Keratinocyte (primary cell): ENCODE measurements at regions not wholly inside any gene's neighbourhood (a gene's known extent, or its start where the extent isn't known, plus 50 kb on each side); places are given as distances from the start of the nearest gene placed in this dataset.

ENCODE experiments used
- DNase-seq: peaks from one replicate; pipeline ENCODE4 v3.0.0-alpha.2; 2011; ENCODE audit warnings: low read depth, missing footprints, low spot score
- FAIRE-seq: peaks from 2 replicates; lab custom pipeline; 2011; peaks lifted over from hg19 to GRCh38; lab: Jason Lieb, UNC
- H2AFZ ChIP-seq: 2 replicates; pipeline ENCODE4 v1.6.0; 2012; ENCODE audit warnings: low read length, control low read depth, inconsistent platforms; ENCODE audit not compliant: control insufficient read depth
- H3K27ac ChIP-seq: 2 replicates; pipeline ENCODE4 v1.5.1; 2011; ENCODE audit warnings: low read length; ENCODE audit not compliant: control insufficient read depth, insufficient read depth
- H3K27me3 ChIP-seq: 3 replicates; pipeline ENCODE4 v1.6.0; 2011; ENCODE audit warnings: low read length; ENCODE audit not compliant: control insufficient read depth, insufficient read depth; ENCODE audit errors: extremely low read depth
- H3K36me3 ChIP-seq, 2 experiments: 2 replicates in 1 of 2; 3 replicates in 1 of 2; pipeline ENCODE4 v1.5.1; 2011; ENCODE audit warnings: low read length in 2 of 2, mild to moderate bottlenecking in 1 of 2; ENCODE audit not compliant: control insufficient read depth in 2 of 2, insufficient read depth in 2 of 2; ENCODE audit errors: extremely low read depth in 1 of 2
- H3K4me1 ChIP-seq: 3 replicates; pipeline ENCODE4 v1.5.1; 2011; ENCODE audit warnings: low read length; ENCODE audit not compliant: control insufficient read depth, insufficient read depth; ENCODE audit errors: extremely low read depth
- H3K4me2 ChIP-seq: 3 replicates; pipeline ENCODE4 v1.6.0; 2011; ENCODE audit warnings: low read depth, low read length; ENCODE audit not compliant: control insufficient read depth, insufficient read depth; ENCODE audit errors: extremely low read depth
- H3K4me3 ChIP-seq, 3 experiments: fragments of 200-600 bp in 1 of 3; sonication (generic) in 1 of 3; 2 replicates in 2 of 3; 3 replicates in 1 of 3; pipeline ENCODE4 v1.5.1; 2011 to 2016; ENCODE audit warnings: low read length in 3 of 3, mild to moderate bottlenecking in 3 of 3, control low read depth in 2 of 3, inconsistent platforms in 1 of 3, low read depth in 1 of 3, mixed read lengths in 1 of 3, mixed run types in 1 of 3, moderate library complexity in 1 of 3; ENCODE audit not compliant: control insufficient read depth in 2 of 3, insufficient read depth in 2 of 3; ENCODE audit errors: extremely low read depth in 1 of 3
- H3K79me2 ChIP-seq: 2 replicates; pipeline ENCODE4 v1.6.0; 2012; ENCODE audit warnings: low read length; ENCODE audit not compliant: control insufficient read depth, insufficient read depth
- H3K9ac ChIP-seq: 3 replicates; pipeline ENCODE4 v1.6.0; 2011; ENCODE audit warnings: low read length; ENCODE audit not compliant: control insufficient read depth, insufficient read depth; ENCODE audit errors: extremely low read depth
- H3K9me1 ChIP-seq: 3 replicates; pipeline ENCODE4 v1.6.0; 2011; ENCODE audit warnings: low read length; ENCODE audit not compliant: control insufficient read depth, insufficient read depth; ENCODE audit errors: extremely low read depth
- H3K9me3 ChIP-seq: 2 replicates; pipeline ENCODE4 v1.5.1; 2012; ENCODE audit warnings: low read depth, low read length; ENCODE audit not compliant: control insufficient read depth
- H4K20me1 ChIP-seq: 3 replicates; pipeline ENCODE4 v1.6.0; 2011; ENCODE audit warnings: low read length; ENCODE audit not compliant: control insufficient read depth, insufficient read depth; ENCODE audit errors: extremely low read depth
- EZH2 ChIP-seq: IDR thresholded peaks from one replicate; pipeline ENCODE4 v1.6.1; 2012; ENCODE audit warnings: inconsistent platforms, mild to moderate bottlenecking, low read length, moderate library complexity
- dilution Hi-C: fragments of 300-500 bp; cut with MboI; formaldehyde crosslinking; loops from one replicate; pipeline ENCODE4 v1.7.0; 2020; ENCODE audit warnings: low sequenced_read_pairs; ENCODE audit not compliant: extremely low pct_ligation_motif_present
- TF ChIP-seq, protein P1 (sequence below), 3 experiments: IDR thresholded peaks in 1 of 3; conservative IDR thresholded peaks in 1 of 3; optimal IDR thresholded peaks in 1 of 3; 2 replicates in 2 of 3; 3 replicates in 1 of 3; pipeline versions ENCODE3 to v1.5.1; 2011; ENCODE audit warnings: low read length in 3 of 3, mild to moderate bottlenecking in 3 of 3, moderate library complexity in 2 of 3, control low read depth in 1 of 3, inconsistent platforms in 1 of 3; ENCODE audit not compliant: insufficient read depth in 2 of 3; ENCODE audit errors: extremely low read depth in 1 of 3

DNA sequence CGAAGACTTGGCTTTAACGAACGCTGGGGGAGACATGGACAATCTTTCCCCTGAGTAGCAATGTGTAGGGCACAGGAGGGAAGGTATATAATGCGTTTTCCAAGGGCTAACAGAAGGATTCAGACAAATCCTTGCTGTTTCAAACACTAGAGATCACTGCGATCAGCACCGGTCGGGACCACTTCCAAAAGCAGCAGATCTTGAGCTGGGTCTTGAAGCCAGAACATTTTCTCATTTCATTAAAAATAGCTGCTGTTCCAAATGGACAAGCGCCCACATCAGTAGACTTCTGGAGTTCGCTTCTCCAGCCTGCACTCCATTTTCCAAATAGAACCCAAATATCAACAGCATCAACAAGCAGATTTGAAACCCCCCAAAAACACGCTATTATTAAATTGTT, 65.1 kb upstream of the MAPRE2 start:
- Histone ChIP-seq H4K20me1 (no peaks in the 10 kb centered on the region), H3K27me3 (peaks cover 39% of the 10 kb centered on the region), H3K27ac (no peak overlapping the region), H3K79me2 (no peaks in the 10 kb centered on the region), H3K9me3 (no peaks in the 10 kb centered on the region), H3K4me2 (no peak overlapping the region), H3K4me1 (peaks cover 27% of the 10 kb centered on the region), H3K36me3 (no peaks in the 10 kb centered on the region), H2AFZ (no peak overlapping the region), H3K4me3 (peak overlapping the region in 1 of 3 experiments; percentile 77), H3K9me1 (no peaks in the 10 kb centered on the region), H3K9ac (no peak overlapping the region)
- DNase-seq (no peak), FAIRE-seq (no peak)
- TF ChIP-seq, protein P1, sequence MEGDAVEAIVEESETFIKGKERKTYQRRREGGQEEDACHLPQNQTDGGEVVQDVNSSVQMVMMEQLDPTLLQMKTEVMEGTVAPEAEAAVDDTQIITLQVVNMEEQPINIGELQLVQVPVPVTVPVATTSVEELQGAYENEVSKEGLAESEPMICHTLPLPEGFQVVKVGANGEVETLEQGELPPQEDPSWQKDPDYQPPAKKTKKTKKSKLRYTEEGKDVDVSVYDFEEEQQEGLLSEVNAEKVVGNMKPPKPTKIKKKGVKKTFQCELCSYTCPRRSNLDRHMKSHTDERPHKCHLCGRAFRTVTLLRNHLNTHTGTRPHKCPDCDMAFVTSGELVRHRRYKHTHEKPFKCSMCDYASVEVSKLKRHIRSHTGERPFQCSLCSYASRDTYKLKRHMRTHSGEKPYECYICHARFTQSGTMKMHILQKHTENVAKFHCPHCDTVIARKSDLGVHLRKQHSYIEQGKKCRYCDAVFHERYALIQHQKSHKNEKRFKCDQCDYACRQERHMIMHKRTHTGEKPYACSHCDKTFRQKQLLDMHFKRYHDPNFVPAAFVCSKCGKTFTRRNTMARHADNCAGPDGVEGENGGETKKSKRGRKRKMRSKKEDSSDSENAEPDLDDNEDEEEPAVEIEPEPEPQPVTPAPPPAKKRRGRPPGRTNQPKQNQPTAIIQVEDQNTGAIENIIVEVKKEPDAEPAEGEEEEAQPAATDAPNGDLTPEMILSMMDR (optimal IDR thresholded peaks at IDR 0.05 in 1 of 3, IDR thresholded peaks at IDR 0.05 in 1 of 3, conservative IDR thresholded peaks at IDR 0.05 in 1 of 3; ENCODE audit: extremely low read depth in 1 of 3, insufficient read depth in 2 of 3, low read length in 3 of 3), result no peak
- TF ChIP-seq EZH2, result peak; percentile 75
- dilution Hi-C loops, result no loop called here

DNA sequence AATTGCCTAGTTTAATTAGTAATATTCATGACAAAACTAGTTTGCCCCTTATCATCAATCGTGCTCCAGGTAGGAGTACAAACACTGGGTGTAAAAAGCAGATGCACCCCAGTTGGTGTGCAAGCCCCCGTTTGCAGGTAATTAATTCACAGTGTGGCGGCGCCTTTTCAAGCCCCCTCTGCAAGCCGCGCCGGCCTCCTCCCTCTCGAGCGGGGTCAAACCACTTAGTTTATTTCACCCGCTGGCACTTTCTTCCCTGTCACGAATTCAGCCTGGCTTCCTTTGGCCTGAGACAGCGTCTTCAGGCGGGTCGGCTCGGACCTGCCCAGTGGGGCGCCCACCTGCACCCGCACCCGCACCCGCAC, 64.7 kb upstream of the MAPRE2 start:
- no peak overlapping the region for H3K27ac ChIP-seq

More for the DNA sequence above, 64.7 kb upstream of the MAPRE2 start:
- dilution Hi-C loops, result no loop called here
- Histone ChIP-seq H3K9me1 (no peaks in the 10 kb centered on the region), H2AFZ (no peak overlapping the region), H3K4me2 (peak overlapping the region; percentile 92), H3K9me3 (no peaks in the 10 kb centered on the region), H3K4me1 (peaks cover 27% of the 10 kb centered on the region), H3K79me2 (no peaks in the 10 kb centered on the region), H4K20me1 (no peaks in the 10 kb centered on the region), H3K4me3 (peak overlapping the region; percentile 43 to 77 (median 58)), H3K9ac (no peak overlapping the region), H3K36me3 (no peaks in the 10 kb centered on the region), H3K27me3 (peaks cover 39% of the 10 kb centered on the region)
- TF ChIP-seq, protein P1 (optimal IDR thresholded peaks at IDR 0.05 in 1 of 3, IDR thresholded peaks at IDR 0.05 in 1 of 3, conservative IDR thresholded peaks at IDR 0.05 in 1 of 3; ENCODE audit: extremely low read depth in 1 of 3, insufficient read depth in 2 of 3, low read length in 3 of 3), result no peak
- peak; percentile 17 for TF ChIP-seq EZH2
- no peak for DNase-seq
- no peak for FAIRE-seq
